Thyroid gland (tissue), 4 donors: ENCODE measurements at regions not wholly inside any gene's neighbourhood (a gene's known extent, or its start where the extent isn't known, plus 50 kb on each side); places are given as distances from the start of the nearest gene placed in this dataset.

Experiments
- POLR2A ChIP-seq, 2 donors: fragments of 450-650 bp; IDR thresholded peaks; one replicate each; pipeline ENCODE4 v1.6.1; 2017; ENCODE audit warnings: antibody characterized with exemption in 2 of 2, mild to moderate bottlenecking in 2 of 2, moderate library complexity in 1 of 2
- TF ChIP-seq, protein P1 (sequence below), 6 experiments: fragments of 200-600 bp in 3 of 6; fragments of 450-650 bp in 3 of 6; sonication (generic) in 3 of 6; IDR thresholded peaks; one replicate each; pipeline ENCODE4 v1.5.1; 2016 to 2019; ENCODE audit warnings: antibody characterized with exemption in 6 of 6, mild to moderate bottlenecking in 2 of 6, inconsistent platforms in 1 of 6, moderate library complexity in 1 of 6

DNA sequence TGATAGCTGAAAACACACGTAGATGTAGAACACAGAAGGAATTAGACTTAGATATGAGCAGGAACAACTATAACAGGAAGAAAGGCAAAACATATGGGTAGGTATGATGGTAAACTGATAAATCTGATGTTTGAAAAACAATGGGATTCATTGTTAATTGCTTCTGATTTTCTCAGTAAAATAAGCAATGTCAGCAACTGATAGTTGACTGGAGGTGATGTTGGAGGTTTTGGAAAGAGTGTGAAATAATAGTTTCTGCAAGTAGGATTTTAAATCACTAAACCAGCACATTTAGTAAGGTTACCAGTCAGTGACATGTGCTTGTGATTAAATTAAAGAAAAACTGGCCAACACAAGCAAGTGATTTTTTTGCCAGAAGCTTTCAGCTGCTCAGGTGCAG, 123.0 kb upstream of the CPNE8 start:
- TF ChIP-seq, protein P1, sequence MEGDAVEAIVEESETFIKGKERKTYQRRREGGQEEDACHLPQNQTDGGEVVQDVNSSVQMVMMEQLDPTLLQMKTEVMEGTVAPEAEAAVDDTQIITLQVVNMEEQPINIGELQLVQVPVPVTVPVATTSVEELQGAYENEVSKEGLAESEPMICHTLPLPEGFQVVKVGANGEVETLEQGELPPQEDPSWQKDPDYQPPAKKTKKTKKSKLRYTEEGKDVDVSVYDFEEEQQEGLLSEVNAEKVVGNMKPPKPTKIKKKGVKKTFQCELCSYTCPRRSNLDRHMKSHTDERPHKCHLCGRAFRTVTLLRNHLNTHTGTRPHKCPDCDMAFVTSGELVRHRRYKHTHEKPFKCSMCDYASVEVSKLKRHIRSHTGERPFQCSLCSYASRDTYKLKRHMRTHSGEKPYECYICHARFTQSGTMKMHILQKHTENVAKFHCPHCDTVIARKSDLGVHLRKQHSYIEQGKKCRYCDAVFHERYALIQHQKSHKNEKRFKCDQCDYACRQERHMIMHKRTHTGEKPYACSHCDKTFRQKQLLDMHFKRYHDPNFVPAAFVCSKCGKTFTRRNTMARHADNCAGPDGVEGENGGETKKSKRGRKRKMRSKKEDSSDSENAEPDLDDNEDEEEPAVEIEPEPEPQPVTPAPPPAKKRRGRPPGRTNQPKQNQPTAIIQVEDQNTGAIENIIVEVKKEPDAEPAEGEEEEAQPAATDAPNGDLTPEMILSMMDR (IDR thresholded peaks at IDR 0.05): no peak
- no peak for TF ChIP-seq POLR2A (IDR thresholded peaks at IDR 0.05)
